C4-2B (cell line): ENCODE measurements at regions not wholly inside any gene's neighbourhood (a gene's known extent, or its start where the extent isn't known, plus 50 kb on each side); places are given as distances from the start of the nearest gene placed in this dataset.

Source experiments
- H3K27ac ChIP-seq: fragments of 450-650 bp; 2 replicates; pipeline ENCODE4 v1.5.1; 2017
- CTCF ChIP-seq: fragments of 450-650 bp; conservative IDR thresholded peaks from 2 replicates; pipeline ENCODE4 v1.5.1; 2017; ENCODE audit warnings: mild to moderate bottlenecking
- ZFX ChIP-seq: fragments of 450-650 bp; IDR thresholded peaks from 2 replicates; pipeline ENCODE4 v1.6.1; 2017

- no peak for TF ChIP-seq CTCF
- no peak for TF ChIP-seq ZFX
- no peak overlapping the region for H3K27ac ChIP-seq
These were observed 372.3 kb upstream of the KITLG start for GRCh38 chr12:88952562-88952942.

GRCh38 chr12:88951860-88952561 lies 371.7 kb upstream of the KITLG start:
- TF ChIP-seq ZFX (no peak), CTCF (no peak)
- H3K27ac ChIP-seq, result no peak overlapping the region

- TF ChIP-seq CTCF (no peak), ZFX (no peak)
- H3K27ac ChIP-seq, result no peak overlapping the region
These were observed 370.9 kb upstream of the KITLG start for GRCh38 chr12:88951177-88951576.

- TF ChIP-seq CTCF (peak; percentile 29), ZFX (no peak)
- no peak overlapping the region for H3K27ac ChIP-seq
These were observed 367.3 kb upstream of the KITLG start for GRCh38 chr12:88947486-88948043.

- TF ChIP-seq CTCF (no peak), ZFX (no peak)
- H3K27ac ChIP-seq, result no peak overlapping the region
These were observed 366.2 kb upstream of the KITLG start for GRCh38 chr12:88946372-88946997.

GRCh38 chr12:88945051-88945732 lies 364.9 kb upstream of the KITLG start:
- H3K27ac ChIP-seq, result no peak overlapping the region
- no peak for TF ChIP-seq ZFX

- TF ChIP-seq CTCF (no peak), ZFX (no peak)
- H3K27ac ChIP-seq, result no peak overlapping the region
These were observed 364.1 kb upstream of the KITLG start for GRCh38 chr12:88944397-88944796.
